NCI-H524 treated with DMSO at 0.1 percent for 48 hours (cell line): ENCODE measurements at regions not wholly inside any gene's neighbourhood (a gene's known extent, or its start where the extent isn't known, plus 50 kb on each side); places are given as distances from the start of the nearest gene placed in this dataset.
"Not testable (repeated sequence)": the region's sequence is repeated elsewhere in the genome, so short reads cannot be mapped to it uniquely, and the experiment has no call there.

Experiments
- DNase-seq: peaks from one replicate; lab custom pipeline; 2025; lab: John Stamatoyannopoulos, UW

- no peak for DNase-seq
Observed at GRCh38 chr13:85603735-85604134, 195.5 kb downstream of the SLITRK6 start.

DNA sequence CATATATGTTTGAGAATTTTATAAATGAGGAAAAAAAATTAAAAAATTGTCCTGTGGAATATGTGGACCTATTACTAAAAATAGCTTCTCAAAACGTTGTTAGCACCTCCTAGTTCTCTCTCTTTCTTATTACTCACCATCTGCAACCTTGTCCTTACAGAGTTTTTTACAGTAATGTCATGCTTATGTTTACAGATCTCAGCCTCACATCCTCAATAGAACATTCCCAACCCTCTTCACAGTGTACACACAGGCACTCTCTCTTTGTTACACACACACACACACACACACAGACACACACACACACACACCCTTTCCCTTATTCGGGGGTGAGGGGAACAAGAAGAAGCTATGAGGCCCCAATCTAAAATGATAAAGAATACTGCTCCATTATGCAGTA, 197.7 kb downstream of the SLITRK6 start:
- no peak for DNase-seq

DNA sequence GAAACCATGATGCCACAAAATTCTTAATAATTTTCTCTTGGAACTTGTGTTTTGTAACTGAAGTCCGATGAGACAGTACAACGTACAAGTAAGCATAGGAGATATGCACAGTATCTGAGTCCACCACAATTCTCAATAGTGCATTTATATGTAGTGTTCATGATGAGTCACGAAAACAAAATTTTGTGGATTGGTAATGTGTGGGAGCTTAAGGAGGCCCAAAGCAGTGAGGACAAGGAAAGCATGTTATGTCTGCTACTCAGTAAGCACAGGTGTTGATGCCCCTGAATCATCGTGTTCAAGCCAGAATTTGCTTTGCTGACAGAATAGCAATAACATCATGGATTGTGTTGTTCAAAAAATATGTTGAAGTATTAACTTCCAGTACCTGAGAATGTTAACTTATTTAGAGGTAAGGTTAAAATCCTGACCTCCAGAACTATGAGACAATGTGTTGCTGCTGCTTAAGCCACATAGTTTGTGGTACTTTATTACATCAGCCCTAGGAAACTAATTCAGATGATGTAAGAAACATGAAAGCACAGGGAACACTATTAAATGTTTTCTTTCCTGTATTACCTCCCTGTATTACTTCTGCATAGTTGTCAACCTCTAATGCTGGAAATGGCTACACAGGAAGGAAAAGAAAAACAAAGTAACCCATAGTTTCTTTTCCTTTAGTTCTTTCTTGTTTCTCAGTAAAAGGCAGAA, 201.3 kb downstream of the SLITRK6 start:
- DNase-seq = no peak

GRCh38 chr13:85592211-85592610, 207.0 kb downstream of the SLITRK6 start:
- no peak for DNase-seq

GRCh38 chr13:85590231-85590931, 208.8 kb downstream of the SLITRK6 start:
- no peak for DNase-seq

DNA sequence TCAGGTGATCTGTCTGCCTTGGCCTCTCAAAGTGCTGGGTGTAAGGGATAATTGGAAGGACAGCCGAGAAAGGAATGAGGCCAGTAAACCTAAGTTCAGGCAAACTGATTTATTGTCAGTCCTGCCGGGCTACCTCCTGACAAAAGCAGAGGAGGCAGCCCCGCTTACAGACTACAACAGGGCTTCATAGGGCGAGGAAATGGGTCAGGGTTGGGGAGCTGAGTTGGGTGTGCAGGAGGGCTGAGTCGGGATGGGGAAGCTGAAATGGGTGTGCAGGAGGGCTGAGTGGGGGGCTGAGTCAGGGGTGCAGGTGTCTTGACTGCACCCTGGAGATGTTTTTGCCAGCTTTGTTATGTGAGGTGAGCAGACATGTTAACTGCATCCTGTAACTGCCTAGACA, 210.2 kb downstream of the SLITRK6 start:
- no peak for DNase-seq

DNA sequence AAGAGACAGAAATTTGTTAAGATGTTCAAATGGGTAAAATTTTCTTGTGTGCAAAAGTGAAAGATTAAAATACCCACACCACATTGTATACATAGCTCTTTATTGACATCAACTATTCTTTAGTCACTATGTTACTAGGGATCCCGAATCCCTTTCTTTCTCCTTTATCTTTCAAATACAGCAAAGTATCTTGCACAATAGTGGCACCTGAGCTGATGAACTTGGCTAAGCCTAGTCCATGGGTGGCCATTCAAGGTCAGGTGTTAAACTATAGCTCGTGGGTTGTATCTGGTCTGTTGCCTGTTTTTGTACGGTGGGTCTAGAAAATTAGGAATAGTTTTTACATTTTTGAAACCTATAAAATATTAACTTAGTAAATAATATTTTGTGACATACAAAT, 210.9 kb downstream of the SLITRK6 start:
- no peak for DNase-seq

- no peak for DNase-seq
Observed at GRCh38 chr13:85586856-85587255, 212.4 kb downstream of the SLITRK6 start.

DNA sequence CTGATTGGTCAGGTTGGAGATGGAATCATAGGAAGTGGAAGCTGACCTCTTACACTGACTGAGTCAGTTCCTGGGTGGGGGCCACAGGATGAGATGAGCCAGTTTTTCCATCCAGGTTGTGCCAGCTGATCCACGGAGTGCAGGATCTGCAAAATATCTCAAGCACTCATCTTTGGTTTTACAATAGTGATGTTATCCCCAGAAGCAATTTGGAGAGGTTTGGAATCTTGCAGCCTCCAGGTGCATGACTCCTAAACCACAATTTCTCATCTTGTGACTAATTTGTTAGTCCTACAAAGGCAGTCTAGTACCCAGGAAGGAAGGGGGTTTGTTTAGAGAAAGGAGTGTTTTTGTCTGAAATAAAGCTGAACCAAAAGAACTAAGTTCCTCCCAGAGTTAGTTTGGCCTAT, 212.8 kb downstream of the SLITRK6 start:
- no peak for DNase-seq

GRCh38 chr13:85582890-85583289, 216.3 kb downstream of the SLITRK6 start:
- no peak for DNase-seq

GRCh38 chr13:85575110-85575509, 224.1 kb downstream of the SLITRK6 start:
- DNase-seq = peak; percentile 31

- DNase-seq = no peak
Observed at GRCh38 chr13:85567909-85568308, 231.3 kb downstream of the SLITRK6 start.

GRCh38 chr13:85565652-85566051, 233.6 kb downstream of the SLITRK6 start:
- DNase-seq = no peak

DNA sequence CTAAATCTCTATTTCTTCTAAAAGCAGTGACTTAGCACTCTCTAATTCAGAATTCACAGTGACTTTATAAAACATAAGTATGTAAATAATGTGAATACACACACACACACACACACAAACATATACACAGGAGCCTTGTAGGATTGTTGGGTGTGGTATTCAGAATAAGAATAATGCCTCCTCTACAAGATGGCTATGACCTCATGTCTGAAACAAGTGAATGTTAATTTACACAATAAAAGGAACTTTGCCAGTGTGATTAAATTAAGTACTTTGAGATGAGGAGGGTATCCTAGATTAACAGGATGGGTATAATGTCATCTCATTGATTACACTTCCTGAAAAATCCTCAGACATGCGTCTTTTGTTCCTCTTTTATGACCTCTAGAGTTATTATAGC, 234.6 kb downstream of the SLITRK6 start:
- no peak for DNase-seq

DNA sequence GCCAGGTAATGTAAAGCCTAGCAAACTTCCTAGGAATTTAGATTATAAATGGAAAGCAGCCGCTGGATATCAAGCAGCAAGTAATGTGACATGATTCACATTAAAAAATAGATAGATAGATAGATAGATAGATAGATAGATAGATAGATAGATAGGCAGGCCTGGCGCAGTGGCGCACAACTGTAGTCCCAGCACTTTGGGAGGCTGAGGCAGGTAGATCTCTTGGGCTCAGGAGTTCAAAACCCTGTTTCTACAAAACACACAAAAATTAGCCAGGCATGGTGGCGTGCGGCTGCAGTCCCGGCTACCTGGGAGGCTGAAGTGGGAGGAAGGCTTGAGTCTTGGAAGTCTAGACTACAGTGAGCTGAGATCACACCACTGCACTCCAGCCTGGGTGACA, 236.9 kb downstream of the SLITRK6 start:
- DNase-seq = no peak

DNA sequence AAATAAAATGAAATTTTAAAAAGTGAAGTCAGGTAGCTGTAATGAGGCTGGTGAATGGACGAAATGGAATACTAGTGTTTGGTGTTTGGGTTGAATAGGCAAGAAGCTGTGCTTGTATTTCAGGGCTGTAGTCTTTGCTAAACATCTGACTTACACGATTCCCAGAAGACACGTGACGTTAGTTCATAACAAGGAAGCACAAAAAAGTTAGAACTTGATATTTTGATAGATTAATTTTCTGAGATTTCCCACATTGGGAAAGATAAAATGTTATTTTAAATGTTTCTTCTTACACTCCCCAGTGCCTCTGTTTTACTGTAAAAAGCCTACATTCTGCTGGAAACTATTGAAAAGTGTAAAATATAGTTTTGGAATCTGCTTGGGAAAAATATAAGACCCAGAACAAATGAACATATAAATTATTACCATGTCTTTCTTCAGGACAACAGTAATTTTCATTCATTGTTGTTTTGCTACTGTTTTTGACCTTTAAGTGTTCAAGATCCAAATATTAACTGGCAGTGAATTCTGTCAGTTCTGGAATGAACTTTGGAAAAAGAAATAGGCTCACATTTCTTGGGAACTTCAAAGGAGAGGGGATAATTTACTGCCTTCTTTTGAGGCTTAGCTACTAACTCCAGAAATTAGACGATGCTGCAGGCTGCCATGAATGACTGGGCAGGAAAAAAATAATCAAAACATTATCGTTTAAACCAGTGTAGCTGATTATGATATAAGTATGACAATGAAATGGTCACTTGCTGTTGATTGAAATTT, 241.3 kb downstream of the SLITRK6 start:
- no peak for DNase-seq

DNA sequence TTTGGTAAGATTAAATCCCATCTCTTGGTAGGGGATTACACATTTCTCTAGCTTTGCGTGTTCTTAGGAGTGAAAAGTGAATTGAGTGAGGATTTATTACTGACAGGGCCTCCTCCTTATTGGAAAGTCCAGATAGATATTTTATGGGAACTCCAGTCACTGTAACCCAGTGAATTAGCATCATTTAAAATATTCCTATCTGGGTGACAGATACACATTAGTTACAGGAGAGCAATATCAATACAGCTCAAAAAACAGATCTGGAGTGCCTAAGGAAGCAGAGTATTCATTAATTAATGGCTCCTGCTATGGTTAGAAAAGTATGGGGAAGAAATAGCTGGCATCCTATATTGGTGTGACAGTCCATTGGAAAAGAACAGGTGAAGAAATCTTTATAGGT, 248.2 kb downstream of the SLITRK6 start:
- no peak for DNase-seq

DNA sequence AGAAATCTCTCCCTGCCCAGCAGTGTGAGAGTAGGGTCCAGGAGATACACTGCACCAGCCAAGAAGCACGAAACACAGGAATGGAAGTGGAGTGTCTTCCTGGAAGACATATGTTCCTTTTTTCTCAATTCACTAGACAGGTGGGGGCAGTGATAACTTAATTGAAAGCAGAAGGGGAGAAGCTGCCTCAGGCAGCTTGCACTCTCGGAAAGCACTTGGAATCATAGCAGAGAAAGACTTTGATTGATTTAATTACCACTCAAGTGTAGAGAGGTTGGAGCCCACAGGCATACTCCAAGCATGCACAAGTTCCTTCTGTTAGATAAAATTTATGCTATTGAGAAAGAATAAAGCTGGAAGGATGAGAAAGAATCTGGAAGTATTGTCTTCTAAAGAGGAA, 249.4 kb downstream of the SLITRK6 start:
- DNase-seq = peak; percentile 90

- DNase-seq = not testable (repeated sequence)
Observed at GRCh38 chr13:85548845-85549244, 250.4 kb downstream of the SLITRK6 start.

GRCh38 chr13:85545771-85546170, 253.4 kb downstream of the SLITRK6 start:
- no peak for DNase-seq

DNA sequence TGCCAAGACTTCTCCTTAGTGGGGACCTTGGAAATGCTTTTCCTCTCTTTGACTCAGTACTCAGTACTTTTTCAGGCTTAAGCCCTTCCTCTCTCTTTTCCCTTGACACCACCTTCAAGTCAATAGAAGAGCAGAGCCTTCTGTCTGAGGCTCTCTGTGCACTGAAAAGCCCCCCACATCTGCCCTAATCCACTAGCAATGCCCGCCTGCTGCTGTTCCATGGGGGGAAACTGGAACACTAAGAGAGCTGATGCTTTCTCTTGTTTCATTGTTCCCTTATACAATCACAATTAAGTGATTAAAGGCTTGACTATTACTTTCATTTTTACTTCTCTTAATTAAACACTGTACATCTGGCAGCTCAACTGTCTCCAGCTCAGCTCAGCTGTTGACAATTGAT, 254.5 kb downstream of the SLITRK6 start:
- DNase-seq = peak; percentile 80

DNA sequence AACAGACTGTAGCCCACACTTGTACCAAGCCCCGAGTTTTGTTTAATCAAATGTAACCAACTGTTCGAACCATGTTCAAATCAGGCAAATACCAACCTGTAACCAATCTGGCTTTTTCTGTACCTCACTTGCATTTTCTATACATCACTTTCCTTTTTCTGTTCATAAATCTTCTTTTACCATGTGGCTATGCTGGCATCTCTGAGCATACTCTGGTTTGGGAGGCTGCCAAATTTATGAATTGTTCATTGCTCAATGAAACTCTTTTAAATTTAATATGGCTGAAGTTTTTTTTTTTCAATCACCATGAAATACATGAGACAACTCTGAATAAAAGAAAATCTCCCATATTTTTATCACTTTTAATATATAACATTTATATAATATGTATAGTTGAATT, 256.1 kb downstream of the SLITRK6 start:
- no peak for DNase-seq

GRCh38 chr13:85541476-85541875, 257.7 kb downstream of the SLITRK6 start:
- no peak for DNase-seq
